Coronary artery (tissue), 2 donors: ENCODE measurements at regions not wholly inside any gene's neighbourhood (a gene's known extent, or its start where the extent isn't known, plus 50 kb on each side); places are given as distances from the start of the nearest gene placed in this dataset.

Experiments
- DNase-seq: peaks from one replicate; pipeline ENCODE4 v3.0.0-alpha.2; 2017; ENCODE audit warnings: low spot score
- H3K27ac ChIP-seq, 2 donors: fragments of 200-600 bp; sonication (generic); one replicate each; pipeline ENCODE4 v1.5.1; 2016 to 2019
- H3K4me3 ChIP-seq: fragments of 200-600 bp; sonication (generic); 2 replicates; pipeline ENCODE4 v1.5.1; 2016; ENCODE audit warnings: mild to moderate bottlenecking, moderate library complexity
- TF ChIP-seq, protein P1 (sequence below): fragments of 200-600 bp; sonication (generic); IDR thresholded peaks from one replicate; pipeline ENCODE4 v1.5.1; 2019; ENCODE audit warnings: antibody characterized with exemption

DNA sequence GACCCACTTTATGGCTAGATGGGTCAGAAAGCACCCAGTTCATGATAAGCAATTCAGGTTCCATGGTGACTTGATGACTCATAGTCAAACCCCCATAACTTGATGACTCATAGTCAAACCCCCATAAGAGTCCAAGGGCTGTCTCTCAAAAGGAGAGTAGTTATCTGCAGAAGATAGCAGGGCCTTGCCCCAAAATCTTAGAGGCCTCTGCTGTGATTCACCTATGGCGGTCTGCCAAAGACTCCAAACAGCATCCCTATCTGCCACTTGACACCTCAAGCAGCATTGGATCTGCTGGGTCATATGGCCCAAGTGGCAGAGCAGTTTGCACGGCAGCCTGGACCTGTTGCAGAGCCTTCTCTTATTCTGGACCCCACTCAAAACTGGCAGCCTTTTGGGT, 395.2 kb upstream of the KIF2A start:
- Histone ChIP-seq H3K27ac (no peak overlapping the region), H3K4me3 (no peak overlapping the region)
- no peak for DNase-seq
- TF ChIP-seq, protein P1, sequence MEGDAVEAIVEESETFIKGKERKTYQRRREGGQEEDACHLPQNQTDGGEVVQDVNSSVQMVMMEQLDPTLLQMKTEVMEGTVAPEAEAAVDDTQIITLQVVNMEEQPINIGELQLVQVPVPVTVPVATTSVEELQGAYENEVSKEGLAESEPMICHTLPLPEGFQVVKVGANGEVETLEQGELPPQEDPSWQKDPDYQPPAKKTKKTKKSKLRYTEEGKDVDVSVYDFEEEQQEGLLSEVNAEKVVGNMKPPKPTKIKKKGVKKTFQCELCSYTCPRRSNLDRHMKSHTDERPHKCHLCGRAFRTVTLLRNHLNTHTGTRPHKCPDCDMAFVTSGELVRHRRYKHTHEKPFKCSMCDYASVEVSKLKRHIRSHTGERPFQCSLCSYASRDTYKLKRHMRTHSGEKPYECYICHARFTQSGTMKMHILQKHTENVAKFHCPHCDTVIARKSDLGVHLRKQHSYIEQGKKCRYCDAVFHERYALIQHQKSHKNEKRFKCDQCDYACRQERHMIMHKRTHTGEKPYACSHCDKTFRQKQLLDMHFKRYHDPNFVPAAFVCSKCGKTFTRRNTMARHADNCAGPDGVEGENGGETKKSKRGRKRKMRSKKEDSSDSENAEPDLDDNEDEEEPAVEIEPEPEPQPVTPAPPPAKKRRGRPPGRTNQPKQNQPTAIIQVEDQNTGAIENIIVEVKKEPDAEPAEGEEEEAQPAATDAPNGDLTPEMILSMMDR, result no peak

DNA sequence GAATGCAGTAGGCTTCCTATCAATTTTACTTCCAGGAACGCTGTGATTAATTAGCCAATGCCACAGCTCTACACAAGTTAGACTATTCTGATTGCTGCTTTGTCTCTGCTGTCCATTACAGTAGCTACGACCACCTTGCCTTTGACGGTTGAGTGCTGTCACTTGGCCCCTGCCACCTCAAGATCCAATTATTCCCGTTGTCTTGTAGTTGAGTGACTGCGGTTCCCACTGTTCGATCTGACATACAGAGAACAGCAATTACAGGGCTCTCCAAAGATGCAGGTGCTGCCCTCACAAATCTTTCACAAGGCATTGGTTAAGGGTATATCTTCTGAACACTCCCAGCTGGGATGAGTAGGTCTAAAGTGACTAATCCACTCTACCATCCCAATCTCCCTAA, 393.4 kb upstream of the KIF2A start:
- DNase-seq, result no peak
- Histone ChIP-seq H3K4me3 (no peak overlapping the region), H3K27ac (no peak overlapping the region)
- TF ChIP-seq, protein P1, result no peak

DNA sequence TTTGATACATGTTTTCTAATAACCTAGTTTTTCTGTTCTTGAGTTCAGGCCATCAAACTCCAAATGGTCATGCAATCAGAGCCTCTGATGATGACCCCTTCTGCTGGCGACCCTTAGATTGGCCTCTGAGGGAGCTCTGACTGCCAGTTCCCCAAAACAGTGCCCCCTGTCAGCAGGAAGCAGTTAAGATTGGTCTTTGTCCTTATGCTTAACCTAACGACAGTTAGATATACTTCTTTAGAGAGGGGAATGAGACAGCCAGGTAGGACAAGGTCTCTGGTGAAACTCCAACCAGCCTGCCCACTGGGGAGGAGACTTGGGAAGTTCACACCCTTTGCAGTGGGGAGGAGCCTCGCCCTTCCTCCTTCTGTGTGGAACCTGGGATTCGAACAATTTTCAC, 390.4 kb upstream of the KIF2A start:
- Histone ChIP-seq H3K4me3 (no peak overlapping the region), H3K27ac (no peak overlapping the region)
- TF ChIP-seq, protein P1, result no peak
- no peak for DNase-seq

DNA sequence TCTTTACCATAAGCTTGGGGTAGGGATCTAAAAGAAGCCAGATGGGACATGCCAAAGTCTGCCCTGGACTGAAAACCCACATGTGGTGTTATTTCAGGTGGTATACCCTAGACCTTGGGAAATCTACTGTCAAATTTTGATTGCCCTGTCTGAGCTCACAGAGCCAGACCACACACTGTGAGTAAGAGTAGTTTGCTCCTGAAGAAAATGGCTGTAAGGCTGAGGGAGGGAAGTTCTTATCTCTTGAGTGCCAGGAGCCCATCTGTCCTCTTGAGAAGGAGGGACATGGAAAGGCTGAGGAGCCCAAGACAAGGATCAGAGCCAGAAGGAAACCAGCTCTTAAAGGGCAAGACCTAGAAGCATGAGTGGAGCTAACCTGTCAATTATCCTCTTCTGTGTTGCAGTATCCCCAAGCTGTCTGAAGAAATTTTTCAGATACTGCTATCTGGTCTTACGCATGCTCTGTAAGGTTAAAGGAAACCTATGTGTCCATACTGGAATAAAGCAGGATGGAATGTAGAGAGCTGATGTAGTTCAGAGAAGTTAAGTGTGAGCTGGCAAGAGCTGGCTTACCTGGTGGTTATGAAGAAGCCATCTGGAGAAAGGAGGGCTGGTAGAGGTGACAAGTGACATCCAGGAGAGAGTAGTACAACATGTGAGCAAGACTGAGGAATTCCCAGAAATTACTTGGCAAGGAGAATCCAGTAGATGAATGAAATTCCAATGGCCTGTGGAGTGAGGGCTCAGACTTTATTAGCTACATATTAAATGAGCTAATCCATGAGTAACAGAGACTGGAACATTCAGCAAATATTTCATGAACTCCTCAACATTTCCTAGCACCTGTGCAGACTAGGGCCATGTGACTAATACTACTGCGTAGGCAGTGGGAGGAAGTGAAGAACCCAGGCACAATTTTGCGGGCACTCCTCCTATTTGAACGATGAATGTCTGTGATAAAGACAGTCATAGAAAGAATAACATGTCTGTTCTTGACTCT, 389.1 kb upstream of the KIF2A start:
- DNase-seq, result no peak

DNA sequence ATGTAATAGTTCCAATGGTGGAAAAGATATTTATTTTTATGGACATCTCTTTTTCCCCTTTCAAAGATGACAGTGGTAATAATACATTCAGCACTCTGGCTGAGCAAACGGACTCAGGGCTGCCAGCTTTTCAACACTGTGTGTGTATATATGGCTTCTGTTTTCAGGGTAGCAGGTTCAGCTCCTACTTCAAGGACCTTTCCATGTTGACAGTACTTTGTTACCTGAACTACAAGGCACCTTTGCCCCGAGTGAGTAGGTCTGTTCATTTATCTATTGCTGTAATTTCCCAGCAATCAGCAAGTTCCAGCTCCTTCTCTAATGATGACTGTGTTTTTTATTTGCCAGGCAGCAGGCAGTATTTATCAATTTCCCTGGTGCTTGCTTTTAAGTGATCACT, 387.4 kb upstream of the KIF2A start:
- no peak overlapping the region for H3K4me3 ChIP-seq
- TF ChIP-seq, protein P1, result no peak
- no peak for DNase-seq
- H3K27ac ChIP-seq, result no peak overlapping the region

More for the DNA sequence above, 389.1 kb upstream of the KIF2A start:
- no peak overlapping the region for H3K27ac ChIP-seq
- H3K4me3 ChIP-seq, result no peak overlapping the region
- TF ChIP-seq, protein P1, result no peak

DNA sequence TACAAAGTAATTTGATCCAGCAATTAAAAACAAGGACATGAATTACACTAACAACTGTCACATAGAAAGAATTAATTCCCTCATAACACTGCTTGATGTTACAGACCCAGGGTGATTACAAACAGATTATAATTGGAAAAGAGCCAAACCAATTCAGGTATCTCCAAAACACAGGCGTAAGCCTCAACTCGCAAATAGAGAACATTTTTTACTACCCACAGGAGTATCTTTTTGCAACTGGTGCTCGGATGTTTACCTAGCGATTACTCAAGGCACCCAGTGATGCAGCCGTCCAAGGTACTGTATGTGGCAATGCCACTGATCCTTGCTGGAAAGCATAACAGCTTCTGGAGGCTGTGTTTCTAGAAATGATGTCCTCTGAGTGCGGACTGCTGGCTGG, 386.1 kb upstream of the KIF2A start:
- Histone ChIP-seq H3K4me3 (no peak overlapping the region), H3K27ac (no peak overlapping the region)
- DNase-seq, result no peak
- TF ChIP-seq, protein P1, result no peak

DNA sequence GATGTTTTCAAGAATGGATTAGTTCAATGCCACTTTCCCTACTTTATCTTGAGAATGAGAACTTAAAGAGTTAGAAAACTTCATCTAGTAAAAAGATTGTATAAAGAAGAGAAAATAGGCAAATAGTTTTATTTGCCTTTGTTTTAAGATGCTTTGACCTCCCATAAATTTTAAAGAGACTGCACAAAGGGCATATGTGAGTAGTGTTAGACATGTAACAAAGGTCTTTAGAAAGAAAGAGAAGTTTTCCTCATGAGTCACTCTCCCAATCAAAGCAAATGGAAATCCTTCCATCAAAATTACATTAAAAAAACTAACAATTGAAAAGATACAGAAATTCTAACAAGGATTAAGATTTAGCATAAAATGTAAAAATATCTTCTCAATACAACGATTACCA, 381.8 kb upstream of the KIF2A start:
- DNase-seq, result no peak
- TF ChIP-seq, protein P1, result no peak

More for the DNA sequence above, 381.8 kb upstream of the KIF2A start:
- Histone ChIP-seq H3K4me3 (no peak overlapping the region), H3K27ac (no peak overlapping the region)
